ENCODE measurements at regions not wholly inside any gene's neighbourhood (a gene's known extent, or its start where the extent isn't known, plus 50 kb on each side); places are given as distances from the start of the nearest gene placed in this dataset.

- no peaks in the 10 kb centered on the region for H3K36me3 ChIP-seq (ENCODE audit: low read depth, low read length)
- H3K79me2 ChIP-seq (ENCODE audit: low read length): no peaks in the 10 kb centered on the region
- H3K9me3 ChIP-seq (ENCODE audit: low read length): no peaks in the 10 kb centered on the region
- intact Hi-C loops (cut with micrococcal nuclease): no loop called here
- H3K27ac ChIP-seq (ENCODE audit: low read length): no peak overlapping the region
- TF ChIP-seq, protein P1, sequence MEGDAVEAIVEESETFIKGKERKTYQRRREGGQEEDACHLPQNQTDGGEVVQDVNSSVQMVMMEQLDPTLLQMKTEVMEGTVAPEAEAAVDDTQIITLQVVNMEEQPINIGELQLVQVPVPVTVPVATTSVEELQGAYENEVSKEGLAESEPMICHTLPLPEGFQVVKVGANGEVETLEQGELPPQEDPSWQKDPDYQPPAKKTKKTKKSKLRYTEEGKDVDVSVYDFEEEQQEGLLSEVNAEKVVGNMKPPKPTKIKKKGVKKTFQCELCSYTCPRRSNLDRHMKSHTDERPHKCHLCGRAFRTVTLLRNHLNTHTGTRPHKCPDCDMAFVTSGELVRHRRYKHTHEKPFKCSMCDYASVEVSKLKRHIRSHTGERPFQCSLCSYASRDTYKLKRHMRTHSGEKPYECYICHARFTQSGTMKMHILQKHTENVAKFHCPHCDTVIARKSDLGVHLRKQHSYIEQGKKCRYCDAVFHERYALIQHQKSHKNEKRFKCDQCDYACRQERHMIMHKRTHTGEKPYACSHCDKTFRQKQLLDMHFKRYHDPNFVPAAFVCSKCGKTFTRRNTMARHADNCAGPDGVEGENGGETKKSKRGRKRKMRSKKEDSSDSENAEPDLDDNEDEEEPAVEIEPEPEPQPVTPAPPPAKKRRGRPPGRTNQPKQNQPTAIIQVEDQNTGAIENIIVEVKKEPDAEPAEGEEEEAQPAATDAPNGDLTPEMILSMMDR (conservative IDR thresholded peaks at IDR 0.05; ENCODE audit: low read depth, low read length): no peak
- TF ChIP-seq EZH2 (IDR thresholded peaks at IDR 0.05; ENCODE audit: low read length, unreplicated experiment) (no peak), EZH2phosphoT487 (IDR thresholded peaks at IDR 0.05; ENCODE audit: borderline replicate concordance, low read length) (no peak)
- H3K27me3 ChIP-seq (ENCODE audit: low read length): no peaks in the 10 kb centered on the region
- no peaks in the 10 kb centered on the region for H4K20me1 ChIP-seq (ENCODE audit: low read length)
- DNase-seq (no peak), ATAC-seq (no peak)
- H3F3A ChIP-seq (ENCODE audit: low read length, unreplicated experiment): no peaks in the 10 kb centered on the region
- no peak overlapping the region for H3K9ac ChIP-seq (ENCODE audit: low read length)
- H3K9me2 ChIP-seq (replicated peaks; ENCODE audit: low read length): no peaks in the 10 kb centered on the region
- no peak overlapping the region for H3K4me2 ChIP-seq (ENCODE audit: low read length)
- H3K4me1 ChIP-seq (ENCODE audit: insufficient read depth, low read length): peaks cover 9% of the 10 kb centered on the region
- BruUV-seq (replicated peaks): no TSS peak
- H2AFZ ChIP-seq (ENCODE audit: low read length): no peak overlapping the region
- CTCF ChIA-PET: no interaction called here
- no peak overlapping the region for H3K4me3 ChIP-seq (ENCODE audit: low read length)
- POLR2A ChIA-PET (ENCODE audit: unreplicated experiment): no interaction called here
Observed at GRCh38 chr16:65760874-65761273, 605.6 kb upstream of the CDH5 start.

DNA sequence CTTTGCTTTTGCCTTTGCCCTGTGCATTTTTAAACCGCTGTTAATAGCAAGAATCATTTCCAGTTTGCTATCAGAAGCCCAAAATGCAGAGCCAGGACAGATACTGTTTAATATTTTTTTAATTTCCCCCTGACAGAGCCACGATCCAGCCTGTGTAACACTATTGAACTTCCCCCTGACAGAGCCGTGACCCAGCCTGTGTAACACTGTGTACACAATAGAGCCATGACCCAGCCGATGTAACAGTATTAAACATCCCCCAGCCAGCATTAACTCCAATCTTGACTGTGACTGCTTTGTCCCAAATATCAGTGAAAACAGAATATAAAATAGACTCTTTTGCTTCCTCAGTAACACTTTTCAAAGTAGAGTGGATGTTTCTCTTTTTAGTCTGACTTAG lies 607.9 kb upstream of the CDH5 start:
- Histone ChIP-seq H3K4me2 (ENCODE audit: low read length) (no peak overlapping the region), H3K4me1 (ENCODE audit: insufficient read depth, low read length) (peaks cover 10% of the 10 kb centered on the region), H3K4me3 (ENCODE audit: low read length) (no peak overlapping the region), H3K9me2 (replicated peaks; ENCODE audit: low read length) (no peaks in the 10 kb centered on the region), H3F3A (ENCODE audit: low read length, unreplicated experiment) (no peaks in the 10 kb centered on the region), H3K79me2 (ENCODE audit: low read length) (no peaks in the 10 kb centered on the region), H3K27me3 (ENCODE audit: low read length) (no peaks in the 10 kb centered on the region), H3K36me3 (ENCODE audit: low read depth, low read length) (no peaks in the 10 kb centered on the region), H4K20me1 (ENCODE audit: low read length) (no peaks in the 10 kb centered on the region), H2AFZ (ENCODE audit: low read length) (no peak overlapping the region), H3K9ac (ENCODE audit: low read length) (no peak overlapping the region), H3K27ac (ENCODE audit: low read length) (no peak overlapping the region), H3K9me3 (ENCODE audit: low read length) (no peaks in the 10 kb centered on the region)
- ATAC-seq: no peak
- no TSS peak for BruUV-seq (replicated peaks)
- intact Hi-C loops (cut with micrococcal nuclease): no loop called here
- no peak for DNase-seq
- TF ChIP-seq EZH2 (IDR thresholded peaks at IDR 0.05; ENCODE audit: low read length, unreplicated experiment) (no peak), EZH2phosphoT487 (IDR thresholded peaks at IDR 0.05; ENCODE audit: borderline replicate concordance, low read length) (no peak)
- TF ChIP-seq, protein P1 (conservative IDR thresholded peaks at IDR 0.05; ENCODE audit: low read depth, low read length): no peak
- ChIA-PET POLR2A (ENCODE audit: unreplicated experiment) (no interaction called here), CTCF (no interaction called here)

DNA sequence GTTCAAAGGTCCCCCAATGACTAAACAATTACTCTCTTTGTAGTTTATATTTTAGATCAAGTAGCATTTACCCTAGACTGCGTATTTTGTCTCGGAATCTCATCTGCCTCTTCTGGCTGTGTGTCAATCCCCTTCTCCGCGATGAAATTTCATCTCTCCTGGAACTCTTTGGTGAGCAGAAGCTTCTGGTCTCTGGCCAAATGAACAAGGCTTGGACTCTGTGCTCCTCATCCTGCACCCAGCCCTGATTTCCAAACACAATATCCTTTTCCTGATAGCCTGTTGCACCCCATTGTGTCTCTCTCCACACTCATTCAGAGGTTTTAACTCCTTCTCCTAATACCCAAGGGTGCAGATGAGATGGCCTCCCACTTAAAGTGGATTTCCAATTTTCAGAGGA lies 609.4 kb upstream of the CDH5 start:
- Histone ChIP-seq H3K4me2 (ENCODE audit: low read length) (no peak overlapping the region), H3K9me2 (replicated peaks; ENCODE audit: low read length) (no peaks in the 10 kb centered on the region), H3K79me2 (ENCODE audit: low read length) (no peaks in the 10 kb centered on the region), H3K9ac (ENCODE audit: low read length) (no peak overlapping the region), H3K4me1 (ENCODE audit: insufficient read depth, low read length) (peaks cover 10% of the 10 kb centered on the region), H2AFZ (ENCODE audit: low read length) (no peak overlapping the region), H3K27ac (ENCODE audit: low read length) (no peak overlapping the region), H4K20me1 (ENCODE audit: low read length) (no peaks in the 10 kb centered on the region), H3K27me3 (ENCODE audit: low read length) (no peaks in the 10 kb centered on the region), H3F3A (ENCODE audit: low read length, unreplicated experiment) (no peaks in the 10 kb centered on the region), H3K36me3 (ENCODE audit: low read depth, low read length) (no peaks in the 10 kb centered on the region), H3K9me3 (ENCODE audit: low read length) (no peaks in the 10 kb centered on the region), H3K4me3 (ENCODE audit: low read length) (no peak overlapping the region)
- ATAC-seq (no peak), DNase-seq (no peak)
- ChIA-PET POLR2A (ENCODE audit: unreplicated experiment) (no interaction called here), CTCF (no interaction called here)
- BruUV-seq (replicated peaks): no TSS peak
- TF ChIP-seq EZH2phosphoT487 (IDR thresholded peaks at IDR 0.05; ENCODE audit: borderline replicate concordance, low read length): no peak
- intact Hi-C loops (cut with micrococcal nuclease): no loop called here
